ENCODE measurements at regions not wholly inside any gene's neighbourhood (a gene's known extent, or its start where the extent isn't known, plus 50 kb on each side); places are given as distances from the start of the nearest gene placed in this dataset.

- H3K27ac ChIP-seq (ENCODE audit: low read length, poor library complexity, severe bottlenecking) = no peak overlapping the region
- H2BK15ac ChIP-seq (ENCODE audit: low read depth, poor library complexity, severe bottlenecking) = no peak overlapping the region
- no peak overlapping the region for H3K14ac ChIP-seq (ENCODE audit: low read length in 2 of 2)
- H3K4me2 ChIP-seq (ENCODE audit: low read length, poor library complexity, severe bottlenecking) = no peak overlapping the region
- H3K9ac ChIP-seq (ENCODE audit: low read length) = no peak overlapping the region
- H3K4ac ChIP-seq (ENCODE audit: low read depth in 1 of 2, low read length in 2 of 2) = no peak overlapping the region
- no peaks in the 10 kb centered on the region for H3K9me3 ChIP-seq (ENCODE audit: control insufficient read depth, low read length)
- H2BK12ac ChIP-seq (ENCODE audit: low read length in 2 of 2) = no peak overlapping the region
- H2AFZ ChIP-seq (ENCODE audit: low read depth, low read length) = no peak overlapping the region
- no peak overlapping the region for H3K4me3 ChIP-seq (ENCODE audit: insufficient read depth in 1 of 2, low read depth in 1 of 2, low read length in 2 of 2)
- no peak overlapping the region for H3K18ac ChIP-seq (ENCODE audit: low read depth in 1 of 2, low read length in 2 of 2)
- H2AK5ac ChIP-seq (ENCODE audit: low read length, severe bottlenecking) = no peak overlapping the region
- H3K27me3 ChIP-seq (ENCODE audit: control insufficient read depth in 1 of 2, insufficient read depth in 1 of 2, low read length in 2 of 2) = no peaks in the 10 kb centered on the region
- H3K79me1 ChIP-seq (replicated peaks; ENCODE audit: low read length, poor library complexity, severe bottlenecking) = no peaks in the 10 kb centered on the region
- no peaks in the 10 kb centered on the region for H3K36me3 ChIP-seq (ENCODE audit: control insufficient read depth in 1 of 2, insufficient read depth in 2 of 2, low read depth in 1 of 2, low read length in 2 of 2)
- no peak overlapping the region for H4K91ac ChIP-seq (ENCODE audit: low read length)
- H3K4me1 ChIP-seq (ENCODE audit: control insufficient read depth, insufficient read depth, low read depth, low read length) = no peaks in the 10 kb centered on the region
- no peak overlapping the region for H2BK120ac ChIP-seq (ENCODE audit: low read depth, low read length)
- WGBS = no CpG with 5 or more reads among the region's 3 CpGs
- H2BK5ac ChIP-seq (ENCODE audit: low read depth, low read length, poor library complexity, severe bottlenecking) = no peak overlapping the region
- no peak for DNase-seq
- no peak overlapping the region for H3K23ac ChIP-seq (ENCODE audit: low read length in 2 of 2)
- H4K8ac ChIP-seq (ENCODE audit: low read length) = no peak overlapping the region
Observed at GRCh38 chr5:101035425-101035824, 132.3 kb upstream of the ST8SIA4 start.

- H2BK15ac ChIP-seq (ENCODE audit: low read depth, poor library complexity, severe bottlenecking) = no peak overlapping the region
- no peak overlapping the region for H4K91ac ChIP-seq (ENCODE audit: low read length)
- H3K9me3 ChIP-seq (ENCODE audit: control insufficient read depth, low read length) = peaks cover 6% of the 10 kb centered on the region
- H3K4ac ChIP-seq (ENCODE audit: low read depth in 1 of 2, low read length in 2 of 2) = no peak overlapping the region
- DNase-seq = no peak
- no peaks in the 10 kb centered on the region for H3K4me1 ChIP-seq (ENCODE audit: control insufficient read depth, insufficient read depth, low read depth, low read length)
- H3K4me2 ChIP-seq (ENCODE audit: low read length, poor library complexity, severe bottlenecking) = no peak overlapping the region
- no peaks in the 10 kb centered on the region for H3K27me3 ChIP-seq (ENCODE audit: control insufficient read depth in 1 of 2, insufficient read depth in 1 of 2, low read length in 2 of 2)
- no peak overlapping the region for H3K18ac ChIP-seq (ENCODE audit: low read depth in 1 of 2, low read length in 2 of 2)
- no peak overlapping the region for H2BK120ac ChIP-seq (ENCODE audit: low read depth, low read length)
- H3K14ac ChIP-seq (ENCODE audit: low read length in 2 of 2) = no peak overlapping the region
- H3K9ac ChIP-seq (ENCODE audit: low read length) = no peak overlapping the region
- no peak overlapping the region for H2BK5ac ChIP-seq (ENCODE audit: low read depth, low read length, poor library complexity, severe bottlenecking)
- no peaks in the 10 kb centered on the region for H3K36me3 ChIP-seq (ENCODE audit: control insufficient read depth in 1 of 2, insufficient read depth in 2 of 2, low read depth in 1 of 2, low read length in 2 of 2)
- no peak overlapping the region for H3K4me3 ChIP-seq (ENCODE audit: insufficient read depth in 1 of 2, low read depth in 1 of 2, low read length in 2 of 2)
- no peak overlapping the region for H4K8ac ChIP-seq (ENCODE audit: low read length)
- H3K79me1 ChIP-seq (replicated peaks; ENCODE audit: low read length, poor library complexity, severe bottlenecking) = no peaks in the 10 kb centered on the region
- H3K27ac ChIP-seq (ENCODE audit: low read length, poor library complexity, severe bottlenecking) = no peak overlapping the region
- H2AFZ ChIP-seq (ENCODE audit: low read depth, low read length) = no peak overlapping the region
- WGBS = 84% methylated on average over 2 of the region's 2 CpGs
- no peak overlapping the region for H2BK12ac ChIP-seq (ENCODE audit: low read length in 2 of 2)
- no peak overlapping the region for H3K23ac ChIP-seq (ENCODE audit: low read length in 2 of 2)
- H2AK5ac ChIP-seq (ENCODE audit: low read length, severe bottlenecking) = no peak overlapping the region
Observed at GRCh38 chr5:101024299-101024698, 121.2 kb upstream of the ST8SIA4 start.

- Histone ChIP-seq H2BK120ac (ENCODE audit: low read depth, low read length) (no peak overlapping the region), H3K27ac (ENCODE audit: low read length, poor library complexity, severe bottlenecking) (no peak overlapping the region), H3K18ac (ENCODE audit: low read depth in 1 of 2, low read length in 2 of 2) (no peak overlapping the region), H3K4ac (ENCODE audit: low read depth in 1 of 2, low read length in 2 of 2) (no peak overlapping the region), H2AK5ac (ENCODE audit: low read length, severe bottlenecking) (no peak overlapping the region), H3K9me3 (ENCODE audit: control insufficient read depth, low read length) (peaks cover 5% of the 10 kb centered on the region), H2BK5ac (ENCODE audit: low read depth, low read length, poor library complexity, severe bottlenecking) (no peak overlapping the region), H3K4me3 (ENCODE audit: insufficient read depth in 1 of 2, low read depth in 1 of 2, low read length in 2 of 2) (no peak overlapping the region), H3K4me1 (ENCODE audit: control insufficient read depth, insufficient read depth, low read depth, low read length) (no peaks in the 10 kb centered on the region), H4K91ac (ENCODE audit: low read length) (no peak overlapping the region), H3K9ac (ENCODE audit: low read length) (no peak overlapping the region), H3K36me3 (ENCODE audit: control insufficient read depth in 1 of 2, insufficient read depth in 2 of 2, low read depth in 1 of 2, low read length in 2 of 2) (no peaks in the 10 kb centered on the region), H3K14ac (ENCODE audit: low read length in 2 of 2) (no peak overlapping the region), H3K4me2 (ENCODE audit: low read length, poor library complexity, severe bottlenecking) (no peak overlapping the region), H3K27me3 (ENCODE audit: control insufficient read depth in 1 of 2, insufficient read depth in 1 of 2, low read length in 2 of 2) (no peaks in the 10 kb centered on the region), H4K8ac (ENCODE audit: low read length) (no peak overlapping the region), H2AFZ (ENCODE audit: low read depth, low read length) (no peak overlapping the region), H2BK15ac (ENCODE audit: low read depth, poor library complexity, severe bottlenecking) (no peak overlapping the region), H3K79me1 (replicated peaks; ENCODE audit: low read length, poor library complexity, severe bottlenecking) (no peaks in the 10 kb centered on the region), H2BK12ac (ENCODE audit: low read length in 2 of 2) (no peak overlapping the region), H3K23ac (ENCODE audit: low read length in 2 of 2) (no peak overlapping the region)
- DNase-seq = no peak
- WGBS = 88% methylated on average over 1 of the region's 1 CpG
Observed at GRCh38 chr5:101018299-101018698, 115.2 kb upstream of the ST8SIA4 start.

GRCh38 chr5:101012880-101013279, 109.8 kb upstream of the ST8SIA4 start:
- no peak overlapping the region for H2BK12ac ChIP-seq (ENCODE audit: low read length in 2 of 2)
- no peak overlapping the region for H3K14ac ChIP-seq (ENCODE audit: low read length in 2 of 2)
- H3K36me3 ChIP-seq (ENCODE audit: control insufficient read depth in 1 of 2, insufficient read depth in 2 of 2, low read depth in 1 of 2, low read length in 2 of 2) = no peaks in the 10 kb centered on the region
- H3K18ac ChIP-seq (ENCODE audit: low read depth in 1 of 2, low read length in 2 of 2) = no peak overlapping the region
- no peak overlapping the region for H2BK15ac ChIP-seq (ENCODE audit: low read depth, poor library complexity, severe bottlenecking)
- no peaks in the 10 kb centered on the region for H3K79me1 ChIP-seq (replicated peaks; ENCODE audit: low read length, poor library complexity, severe bottlenecking)
- no peak overlapping the region for H3K23ac ChIP-seq (ENCODE audit: low read length in 2 of 2)
- no peak overlapping the region for H4K8ac ChIP-seq (ENCODE audit: low read length)
- H3K27ac ChIP-seq (ENCODE audit: low read length, poor library complexity, severe bottlenecking) = no peak overlapping the region
- H4K91ac ChIP-seq (ENCODE audit: low read length) = no peak overlapping the region
- H2AK5ac ChIP-seq (ENCODE audit: low read length, severe bottlenecking) = no peak overlapping the region
- H2BK5ac ChIP-seq (ENCODE audit: low read depth, low read length, poor library complexity, severe bottlenecking) = no peak overlapping the region
- H3K4me3 ChIP-seq (ENCODE audit: insufficient read depth in 1 of 2, low read depth in 1 of 2, low read length in 2 of 2) = no peak overlapping the region
- no peak overlapping the region for H2AFZ ChIP-seq (ENCODE audit: low read depth, low read length)
- no peak overlapping the region for H3K4ac ChIP-seq (ENCODE audit: low read depth in 1 of 2, low read length in 2 of 2)
- H3K4me2 ChIP-seq (ENCODE audit: low read length, poor library complexity, severe bottlenecking) = no peak overlapping the region
- no CpG with 5 or more reads among the region's 2 CpGs for WGBS
- no peak for DNase-seq
- no peaks in the 10 kb centered on the region for H3K27me3 ChIP-seq (ENCODE audit: control insufficient read depth in 1 of 2, insufficient read depth in 1 of 2, low read length in 2 of 2)
- H3K9ac ChIP-seq (ENCODE audit: low read length) = no peak overlapping the region
- H3K9me3 ChIP-seq (ENCODE audit: control insufficient read depth, low read length) = peaks cover 5% of the 10 kb centered on the region
- no peaks in the 10 kb centered on the region for H3K4me1 ChIP-seq (ENCODE audit: control insufficient read depth, insufficient read depth, low read depth, low read length)
- H2BK120ac ChIP-seq (ENCODE audit: low read depth, low read length) = no peak overlapping the region

All from mesenchymal stem cell (in vitro differentiated cells and primary cell).